B cell (primary cell): ENCODE measurements at regions not wholly inside any gene's neighbourhood (a gene's known extent, or its start where the extent isn't known, plus 50 kb on each side); places are given as distances from the start of the nearest gene placed in this dataset. TPM values are rescaled to one million over a fixed set of nuclear protein-coding genes. Genes with fewer than 3 reads are reported as not detected.

ENCODE experiments used
- small RNA-seq: library from RNA; depleted of rRNA; stranded (forward); fragments of <200 nt; gene quantifications from one replicate; pipeline ENCODE3, GENCODE V24; 2012; ENCODE audit warnings: low replicate concordance, low read depth; ENCODE audit not compliant: insufficient read length

Small RNA genes lying in the stretch of these regions (small RNA-seq; reads per million reads assigned to genes)
- gene MIR1268A, result not detected
